ENCODE measurements at regions not wholly inside any gene's neighbourhood (a gene's known extent, or its start where the extent isn't known, plus 50 kb on each side); places are given as distances from the start of the nearest gene placed in this dataset.
"Not testable (repeated sequence)": the region's sequence is repeated elsewhere in the genome, so short reads cannot be mapped to it uniquely, and the experiment has no call there.

DNA sequence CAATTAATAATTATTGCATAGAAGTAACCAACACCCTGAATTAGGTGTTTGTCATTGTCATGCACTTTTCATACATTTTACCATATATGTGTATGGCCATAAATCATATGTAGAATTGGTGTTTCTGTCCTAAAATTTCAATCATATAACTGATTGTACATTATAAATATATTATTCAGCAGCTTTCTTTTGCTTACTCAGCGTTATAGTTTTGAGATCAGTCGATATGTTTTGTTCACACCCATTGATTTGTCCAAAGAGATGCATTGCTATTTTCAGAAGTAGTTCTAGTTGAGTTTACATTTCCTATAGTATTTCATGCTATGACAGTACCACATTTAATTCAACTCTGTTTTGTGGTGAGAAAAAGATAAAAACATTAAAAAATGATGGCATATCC, 50.5 kb upstream of the PARP4 start:
- no peaks in the 10 kb centered on the region for H3K4me1 ChIP-seq
- ATAC-seq, result no peak
- TF ChIP-seq CTCF (IDR thresholded peaks at IDR 0.05), result no peak
- TF ChIP-seq POLR2A (IDR thresholded peaks at IDR 0.05), result no peak

GRCh38 chr13:24563971-24564370, 51.4 kb upstream of the PARP4 start:
- WGBS (ENCODE audit: insufficient coverage, low coverage, low lambda C conversion rate, missing lambda C conversion rate), result 71% methylated on average over 1 of the region's 1 CpG
- H3K27me3 ChIP-seq; H3K36me3 ChIP-seq; H3K9me3 ChIP-seq; H3K4me1 ChIP-seq; ATAC-seq; H3K27ac ChIP-seq; H3K4me3 ChIP-seq; DNase-seq; intact Hi-C loops (cut with DNase I): not testable (repeated sequence)

More for the DNA sequence above, 50.5 kb upstream of the PARP4 start:
- Histone ChIP-seq H3K27ac (no peak overlapping the region), H3K4me3 (no peak overlapping the region), H3K9me3 (no peaks in the 10 kb centered on the region), H3K27me3 (no peaks in the 10 kb centered on the region), H3K36me3 (no peaks in the 10 kb centered on the region)
- DNase-seq, result no peak
- WGBS (ENCODE audit: insufficient coverage, low coverage, low lambda C conversion rate, missing lambda C conversion rate), result 65% methylated on average over 2 of the region's 2 CpGs
- intact Hi-C loops (cut with DNase I), result no loop called here

DNA sequence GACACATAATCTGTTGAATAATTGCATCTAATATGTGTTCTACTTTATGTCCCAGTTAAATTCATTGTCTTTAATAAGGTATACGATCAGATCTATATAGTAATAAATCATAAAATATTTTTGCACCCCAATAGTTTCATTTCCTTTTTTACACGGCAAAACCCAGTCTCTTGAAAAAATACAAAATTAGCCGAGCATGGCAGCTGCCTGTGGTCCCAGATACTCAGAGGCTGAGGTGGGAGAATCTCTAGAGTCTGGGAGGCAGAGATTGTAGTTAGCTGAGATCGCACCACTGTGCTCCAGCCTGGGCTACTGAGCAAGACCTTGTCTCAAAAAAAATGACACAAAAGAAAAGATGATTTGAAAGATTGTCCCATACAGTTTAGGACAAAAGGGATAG, 52.3 kb upstream of the PARP4 start:
- Histone ChIP-seq H3K4me3 (no peak overlapping the region), H3K27me3 (no peaks in the 10 kb centered on the region), H3K36me3 (no peaks in the 10 kb centered on the region), H3K27ac (no peak overlapping the region), H3K9me3 (no peaks in the 10 kb centered on the region), H3K4me1 (no peaks in the 10 kb centered on the region)
- 62% methylated on average over 4 of the region's 4 CpGs for WGBS (ENCODE audit: insufficient coverage, low coverage, low lambda C conversion rate, missing lambda C conversion rate)
- TF ChIP-seq POLR2A (IDR thresholded peaks at IDR 0.05), result no peak
- no peak for TF ChIP-seq CTCF (IDR thresholded peaks at IDR 0.05)
- no peak for DNase-seq
- ATAC-seq, result no peak
- intact Hi-C loops (cut with DNase I), result no loop called here

DNA sequence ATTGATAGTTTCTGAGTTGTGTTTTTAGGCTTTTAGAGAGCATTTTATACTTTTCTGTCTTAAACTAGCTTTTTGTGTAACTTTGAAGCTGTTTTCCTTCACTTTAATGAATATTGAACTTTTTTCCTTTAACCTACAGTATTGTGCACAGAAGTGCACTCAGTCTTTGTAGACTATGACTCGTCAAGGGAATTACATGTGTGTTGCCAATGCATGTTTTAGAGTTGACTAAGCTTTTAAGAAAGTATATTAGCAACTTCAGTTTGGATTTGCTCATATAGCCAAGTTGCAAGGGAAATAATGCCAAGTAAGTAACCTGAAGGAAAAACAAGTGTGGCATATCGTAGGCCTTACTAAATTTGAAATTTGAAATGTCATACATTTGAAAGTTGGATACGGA, 55.0 kb upstream of the PARP4 start:
- intact Hi-C loops (cut with DNase I); H3K4me1 ChIP-seq; H3K27ac ChIP-seq; ATAC-seq; H3K9me3 ChIP-seq; H3K4me3 ChIP-seq; DNase-seq; H3K36me3 ChIP-seq; H3K27me3 ChIP-seq: not testable (repeated sequence)
- WGBS (ENCODE audit: insufficient coverage, low coverage, low lambda C conversion rate, missing lambda C conversion rate), result 68% methylated on average over 3 of the region's 3 CpGs

DNA sequence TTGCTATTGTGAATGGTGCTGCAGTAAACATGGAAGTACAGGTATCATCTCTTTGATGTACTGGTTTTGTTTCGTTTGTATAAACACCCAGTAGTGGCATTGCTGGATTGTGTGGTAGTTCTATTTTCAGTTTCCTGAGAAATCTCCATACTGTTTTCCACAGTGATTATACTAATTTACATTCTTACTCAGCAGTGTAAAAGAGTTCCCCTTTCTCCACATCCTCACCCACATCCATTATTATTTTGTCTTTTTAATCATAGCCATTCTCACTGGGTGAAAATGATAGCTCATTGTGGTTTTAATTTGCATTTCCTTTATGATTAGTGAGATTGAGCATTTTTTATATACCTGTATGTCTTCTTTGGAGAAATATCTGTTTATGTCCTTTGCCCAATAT, 62.3 kb upstream of the PARP4 start:
- no peaks in the 10 kb centered on the region for H3K36me3 ChIP-seq
- no peak overlapping the region for H3K27ac ChIP-seq
- intact Hi-C loops (cut with DNase I), result no loop called here
- ATAC-seq (no peak), DNase-seq (no peak)
- 10% methylated on average over 1 of the region's 1 CpG for WGBS (ENCODE audit: insufficient coverage, low coverage, low lambda C conversion rate, missing lambda C conversion rate)
- no peaks in the 10 kb centered on the region for H3K9me3 ChIP-seq
- no peaks in the 10 kb centered on the region for H3K27me3 ChIP-seq
- no peaks in the 10 kb centered on the region for H3K4me1 ChIP-seq
- no peak overlapping the region for H3K4me3 ChIP-seq
- TF ChIP-seq CTCF (IDR thresholded peaks at IDR 0.05), result no peak
- TF ChIP-seq POLR2A (IDR thresholded peaks at IDR 0.05), result no peak

- TF ChIP-seq CTCF (IDR thresholded peaks at IDR 0.05), result peak; percentile 26 to 70 (median 55)
- H3K4me3 ChIP-seq; H3K9me3 ChIP-seq; DNase-seq; intact Hi-C loops (cut with DNase I); H3K27ac ChIP-seq; H3K4me1 ChIP-seq; ATAC-seq; H3K27me3 ChIP-seq; H3K36me3 ChIP-seq: not testable (repeated sequence)
- no CpG with 5 or more reads among the region's 1 CpG for WGBS (ENCODE audit: insufficient coverage, low coverage, low lambda C conversion rate, missing lambda C conversion rate)
Measured at GRCh38 chr13:24580315-24580714, 67.7 kb upstream of the PARP4 start.

GRCh38 chr13:24581578-24581977, 69.0 kb upstream of the PARP4 start:
- 60% methylated on average over 5 of the region's 5 CpGs for WGBS (ENCODE audit: insufficient coverage, low coverage, low lambda C conversion rate, missing lambda C conversion rate)
- intact Hi-C loops (cut with DNase I); H3K9me3 ChIP-seq; H3K4me1 ChIP-seq; H3K36me3 ChIP-seq; H3K27me3 ChIP-seq; H3K4me3 ChIP-seq; ATAC-seq; DNase-seq; H3K27ac ChIP-seq: not testable (repeated sequence)

GRCh38 chr13:24591697-24592096, 79.1 kb upstream of the PARP4 start:
- H3K36me3 ChIP-seq; H3K4me3 ChIP-seq; ATAC-seq; intact Hi-C loops (cut with DNase I); H3K27ac ChIP-seq; H3K9me3 ChIP-seq; H3K4me1 ChIP-seq; H3K27me3 ChIP-seq; DNase-seq: not testable (repeated sequence)
- 24% methylated on average over 5 of the region's 6 CpGs for WGBS (ENCODE audit: insufficient coverage, low coverage, low lambda C conversion rate, missing lambda C conversion rate)

All from right lobe of liver (tissue), 6 donors.